ENCODE measurements at regions not wholly inside any gene's neighbourhood (a gene's known extent, or its start where the extent isn't known, plus 50 kb on each side); places are given as distances from the start of the nearest gene placed in this dataset.
A peak's percentile ranks its signal among the peaks of the same experiment; 100 is the strongest.

- DNase-seq (ENCODE audit: low spot score) = no peak
These were observed 52.6 kb downstream of the TCF20 start for GRCh38 chr22:42217752-42218280.

GRCh38 chr22:42217019-42217751, 53.3 kb downstream of the TCF20 start:
- DNase-seq (ENCODE audit: low spot score) = peak; percentile 6

GRCh38 chr22:42214633-42215415, 55.6 kb downstream of the TCF20 start:
- DNase-seq (ENCODE audit: low spot score) = no peak

GRCh38 chr22:42208362-42208761, 62.1 kb downstream of the TCF20 start:
- DNase-seq (ENCODE audit: low spot score) = no peak

- DNase-seq (ENCODE audit: low spot score) = no peak
These were observed 62.5 kb downstream of the TCF20 start for GRCh38 chr22:42207918-42208317.

GRCh38 chr22:42203609-42204008, 66.8 kb downstream of the TCF20 start:
- DNase-seq (ENCODE audit: low spot score) = no peak

- DNase-seq (ENCODE audit: low spot score) = peak; percentile 57
These were observed 67.8 kb downstream of the TCF20 start for GRCh38 chr22:42202669-42203068.

- DNase-seq (ENCODE audit: low spot score) = no peak
These were observed 68.4 kb downstream of the TCF20 start for GRCh38 chr22:42202048-42202447.

- no peak for DNase-seq (ENCODE audit: low spot score)
These were observed 68.4 kb upstream of the CYP2D6 start for GRCh38 chr22:42199025-42199424.

GRCh38 chr22:42198226-42198625, 67.6 kb upstream of the CYP2D6 start:
- DNase-seq (ENCODE audit: low spot score) = no peak

GRCh38 chr22:42196454-42196853, 65.8 kb upstream of the CYP2D6 start:
- DNase-seq (ENCODE audit: low spot score) = no peak

- DNase-seq (ENCODE audit: low spot score) = no peak
These were observed 64.3 kb upstream of the CYP2D6 start for GRCh38 chr22:42194953-42195352.

- DNase-seq (ENCODE audit: low spot score) = no peak
These were observed 63.7 kb upstream of the CYP2D6 start for GRCh38 chr22:42194104-42194851.

- no peak for DNase-seq (ENCODE audit: low spot score)
These were observed 61.9 kb upstream of the CYP2D6 start for GRCh38 chr22:42192547-42192946.

- DNase-seq (ENCODE audit: low spot score) = peak; percentile 66
These were observed 59.7 kb upstream of the CYP2D6 start for GRCh38 chr22:42190274-42190673.

- DNase-seq (ENCODE audit: low spot score) = no peak
These were observed 59.2 kb upstream of the CYP2D6 start for GRCh38 chr22:42189761-42190160.

- DNase-seq (ENCODE audit: low spot score) = peak; percentile 86
These were observed 58.3 kb upstream of the CYP2D6 start for GRCh38 chr22:42188808-42189447.

- no peak for DNase-seq (ENCODE audit: low spot score)
These were observed 57.0 kb upstream of the CYP2D6 start for GRCh38 chr22:42187646-42188045.

- no peak for DNase-seq (ENCODE audit: low spot score)
These were observed 55.4 kb upstream of the CYP2D6 start for GRCh38 chr22:42185915-42186439.

GRCh38 chr22:42184852-42185251, 54.2 kb upstream of the CYP2D6 start:
- DNase-seq (ENCODE audit: low spot score) = no peak

GRCh38 chr22:42183461-42184059, 53.0 kb upstream of the CYP2D6 start:
- DNase-seq (ENCODE audit: low spot score) = peak; percentile 39
